GM23338 (cell line): ENCODE measurements at regions not wholly inside any gene's neighbourhood (a gene's known extent, or its start where the extent isn't known, plus 50 kb on each side); places are given as distances from the start of the nearest gene placed in this dataset.

ENCODE experiments used
- ATAC-seq: fragments of 200-7000 bp; cut with Tn5 transposase; 3 replicates; pipeline ENCODE4 v1.9.1; 2020
- DNase-seq: peaks from one replicate; pipeline ENCODE4 v3.0.0-alpha.2; 2015; ENCODE audit warnings: low spot score
- H2AFZ ChIP-seq: fragments of 200-600 bp; sonication (generic); 2 replicates; pipeline ENCODE4 v1.8.0; 2016; ENCODE audit warnings: antibody characterized with exemption, mild to moderate bottlenecking, moderate library complexity
- H3F3A ChIP-seq: fragments of 200-600 bp; sonication (generic); replicated peaks from 2 replicates; pipeline ENCODE4 v1.8.0; 2017; ENCODE audit warnings: antibody characterized with exemption, mixed run types, low read depth
- H3K27ac ChIP-seq: fragments of 200-600 bp; sonication (generic); 2 replicates; pipeline ENCODE4 v1.6.1; 2016; ENCODE audit warnings: low read depth
- H3K27me3 ChIP-seq: fragments of 200-600 bp; sonication (generic); 2 replicates; pipeline ENCODE4 v1.8.0; 2016; ENCODE audit warnings: mild to moderate bottlenecking, mixed run types, moderate library complexity; ENCODE audit not compliant: insufficient read depth
- H3K36me3 ChIP-seq: fragments of 200-600 bp; sonication (generic); 2 replicates; pipeline ENCODE4 v1.8.0; 2016; ENCODE audit warnings: mild to moderate bottlenecking; ENCODE audit not compliant: insufficient read depth
- H3K4me1 ChIP-seq: fragments of 200-600 bp; sonication (generic); 2 replicates; pipeline ENCODE4 v1.8.0; 2016; ENCODE audit warnings: mild to moderate bottlenecking, moderate library complexity; ENCODE audit not compliant: insufficient read depth
- H3K4me2 ChIP-seq: fragments of 200-600 bp; sonication (generic); 2 replicates; pipeline ENCODE4 v1.7.1; 2017; ENCODE audit warnings: mixed run types
- H3K4me3 ChIP-seq: fragments of 200-600 bp; sonication (generic); 2 replicates; pipeline ENCODE4 v1.6.1; 2016; ENCODE audit warnings: mixed run types
- H3K79me2 ChIP-seq: fragments of 200-600 bp; sonication (generic); replicated peaks from 2 replicates; pipeline ENCODE4 v1.8.0; 2017; ENCODE audit warnings: mild to moderate bottlenecking; ENCODE audit not compliant: insufficient read depth
- H3K9me2 ChIP-seq: fragments of 200-600 bp; sonication (generic); 2 replicates; pipeline ENCODE4 v1.8.0; 2017; ENCODE audit not compliant: insufficient read depth
- H4K20me1 ChIP-seq: fragments of 200-600 bp; sonication (generic); replicated peaks from 2 replicates; pipeline ENCODE4 v1.8.0; 2017; ENCODE audit warnings: mild to moderate bottlenecking; ENCODE audit not compliant: insufficient read depth
- H3K27ac Mint-ChIP-seq: 2 replicates; pipeline ENCODE4 v1.8.0; 2020; ENCODE audit warnings: inconsistent platforms, mild to moderate bottlenecking, moderate library complexity, mixed read lengths
- H3K27me3 Mint-ChIP-seq: 3 replicates; pipeline ENCODE4 v1.8.0; 2022; ENCODE audit warnings: low read depth, mild to moderate bottlenecking, moderate library complexity, mixed read lengths, inconsistent platforms; ENCODE audit not compliant: insufficient read depth, poor library complexity
- H3K36me3 Mint-ChIP-seq: 3 replicates; pipeline ENCODE4 v1.8.0; 2021; ENCODE audit warnings: low read depth, mild to moderate bottlenecking, inconsistent platforms, moderate library complexity, mixed read lengths
- H3K4me1 Mint-ChIP-seq: 3 replicates; pipeline ENCODE4 v1.8.0; 2020; ENCODE audit warnings: mild to moderate bottlenecking, inconsistent platforms, mixed read lengths
- H3K4me3 Mint-ChIP-seq: 3 replicates; pipeline ENCODE4 v1.8.0; 2021; ENCODE audit warnings: moderate library complexity, mild to moderate bottlenecking, inconsistent platforms, mixed read lengths
- H3K9me3 Mint-ChIP-seq: 3 replicates; pipeline ENCODE4 v1.8.0; 2020; ENCODE audit warnings: moderate library complexity, mild to moderate bottlenecking, inconsistent platforms, mixed read lengths
- CREB1 ChIP-seq: fragments of 250-450 bp; sonication (Bioruptor Pico); IDR thresholded peaks from 2 replicates; pipeline ENCODE4 v1.5.0; 2020; ENCODE audit warnings: low read depth, mild to moderate bottlenecking, moderate library complexity
- ETS1 ChIP-seq: IDR thresholded peaks from 2 replicates; pipeline ENCODE4 v1.6.1; 2016; ENCODE audit warnings: antibody characterized with exemption
- EZH2 ChIP-seq: fragments of 200-600 bp; sonication (generic); IDR thresholded peaks from one replicate; pipeline ENCODE4 v1.8.0; 2017; ENCODE audit warnings: antibody characterized with exemption, mild to moderate bottlenecking, low read depth; ENCODE audit not compliant: unreplicated experiment
- EZH2phosphoT487 ChIP-seq: fragments of 200-600 bp; sonication (generic); IDR thresholded peaks from one replicate; pipeline ENCODE4 v1.8.1; 2018; ENCODE audit warnings: antibody characterized with exemption; ENCODE audit not compliant: unreplicated experiment
- NANOG ChIP-seq: IDR thresholded peaks from 2 replicates; pipeline ENCODE4 v1.6.1; 2016; ENCODE audit warnings: antibody characterized with exemption, borderline replicate concordance
- POLR2AphosphoS5 ChIP-seq: IDR thresholded peaks from 2 replicates; pipeline ENCODE4 v1.6.1; 2016; ENCODE audit warnings: antibody characterized with exemption, low read depth
- REST ChIP-seq: IDR thresholded peaks from one replicate; pipeline ENCODE4 v1.6.1; 2018; ENCODE audit warnings: antibody characterized with exemption; ENCODE audit not compliant: unreplicated experiment
- STAT1 ChIP-seq: IDR thresholded peaks from one replicate; pipeline ENCODE4 v1.6.1; 2016; ENCODE audit warnings: antibody characterized with exemption; ENCODE audit not compliant: unreplicated experiment
- ZNF114 ChIP-seq: fragments of 250-450 bp; sonication (Bioruptor Pico); IDR thresholded peaks from 2 replicates; pipeline ENCODE4 v1.5.0; 2020; ENCODE audit warnings: mild to moderate bottlenecking, moderate library complexity
- ZNF462 ChIP-seq: fragments of 250-450 bp; sonication (Bioruptor Pico); IDR thresholded peaks from 2 replicates; pipeline ENCODE4 v1.5.0; 2020; ENCODE audit warnings: mild to moderate bottlenecking, moderate library complexity
- TF ChIP-seq, protein P1 (sequence below), 2 experiments: fragments of 200-600 bp in 1 of 2; sonication (generic) in 1 of 2; conservative IDR thresholded peaks; 2 replicates each; pipeline versions ENCODE4 v1.5.1 to v1.6.1; 2016 to 2017; ENCODE audit warnings: antibody characterized with exemption in 2 of 2, low read depth in 2 of 2, mild to moderate bottlenecking in 2 of 2, moderate library complexity in 1 of 2

GRCh38 chr16:18059089-18059488, 277.4 kb downstream of the NPIPA8 start:
- Histone ChIP-seq H3K9me2 (no peaks in the 10 kb centered on the region), H3K27me3 (no peaks in the 10 kb centered on the region), H3K4me3 (no peak overlapping the region), H3K27ac (no peak overlapping the region), H3K4me1 (peaks cover 10% of the 10 kb centered on the region; the same call in 1 of the 2 replicates), H3F3A (no peaks in the 10 kb centered on the region), H3K36me3 (no peaks in the 10 kb centered on the region), H3K79me2 (no peaks in the 10 kb centered on the region), H3K4me2 (no peak overlapping the region), H4K20me1 (no peaks in the 10 kb centered on the region), H2AFZ (no peak overlapping the region)
- H3K36me3 Mint-ChIP-seq = no peaks in the 10 kb centered on the region
- no peak overlapping the region for H3K4me3 Mint-ChIP-seq
- ATAC-seq = no peak
- TF ChIP-seq ETS1 (no peak), STAT1 (no peak), POLR2AphosphoS5 (no peak), CREB1 (CRISPR knock-in tag) (no peak), NANOG (no peak), EZH2phosphoT487 (no peak), REST (no peak), ZNF114 (CRISPR knock-in tag) (no peak), EZH2 (no peak), ZNF462 (CRISPR knock-in tag) (no peak)
- TF ChIP-seq, protein P1, sequence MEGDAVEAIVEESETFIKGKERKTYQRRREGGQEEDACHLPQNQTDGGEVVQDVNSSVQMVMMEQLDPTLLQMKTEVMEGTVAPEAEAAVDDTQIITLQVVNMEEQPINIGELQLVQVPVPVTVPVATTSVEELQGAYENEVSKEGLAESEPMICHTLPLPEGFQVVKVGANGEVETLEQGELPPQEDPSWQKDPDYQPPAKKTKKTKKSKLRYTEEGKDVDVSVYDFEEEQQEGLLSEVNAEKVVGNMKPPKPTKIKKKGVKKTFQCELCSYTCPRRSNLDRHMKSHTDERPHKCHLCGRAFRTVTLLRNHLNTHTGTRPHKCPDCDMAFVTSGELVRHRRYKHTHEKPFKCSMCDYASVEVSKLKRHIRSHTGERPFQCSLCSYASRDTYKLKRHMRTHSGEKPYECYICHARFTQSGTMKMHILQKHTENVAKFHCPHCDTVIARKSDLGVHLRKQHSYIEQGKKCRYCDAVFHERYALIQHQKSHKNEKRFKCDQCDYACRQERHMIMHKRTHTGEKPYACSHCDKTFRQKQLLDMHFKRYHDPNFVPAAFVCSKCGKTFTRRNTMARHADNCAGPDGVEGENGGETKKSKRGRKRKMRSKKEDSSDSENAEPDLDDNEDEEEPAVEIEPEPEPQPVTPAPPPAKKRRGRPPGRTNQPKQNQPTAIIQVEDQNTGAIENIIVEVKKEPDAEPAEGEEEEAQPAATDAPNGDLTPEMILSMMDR (conservative IDR thresholded peaks at IDR 0.05; ENCODE audit: low read depth in 2 of 2) = no peak
- DNase-seq = no peak
- H3K4me1 Mint-ChIP-seq = peaks cover 9% of the 10 kb centered on the region
- H3K27me3 Mint-ChIP-seq = peaks cover 1% of the 10 kb centered on the region
- no peaks in the 10 kb centered on the region; the same call in 2 of the 3 replicates for H3K9me3 Mint-ChIP-seq
- no peak overlapping the region for H3K27ac Mint-ChIP-seq
